ENCODE measurements at regions not wholly inside any gene's neighbourhood (a gene's known extent, or its start where the extent isn't known, plus 50 kb on each side); places are given as distances from the start of the nearest gene placed in this dataset.

- TF ChIP-seq CTCF (conservative IDR thresholded peaks at IDR 0.05; ENCODE audit: low read depth), result no peak
- no peak overlapping the region for H3K27ac ChIP-seq
- ChIA-PET CTCF (no interaction called here), POLR2A (ENCODE audit: low non-redundant PET) (no interaction called here)
- DNase-seq (ENCODE audit: low spot score), result no peak
Observed at GRCh38 chr14:101055776-101056374, 152.4 kb upstream of the RTL1 start.

- H3K27ac ChIP-seq, result no peak overlapping the region
- CTCF ChIA-PET, result no interaction called here
- POLR2A ChIA-PET (ENCODE audit: low non-redundant PET), result no interaction called here
- TF ChIP-seq CTCF (conservative IDR thresholded peaks at IDR 0.05; ENCODE audit: low read depth), result no peak
- no peak for DNase-seq (ENCODE audit: low spot score)
Observed at GRCh38 chr14:101056446-101056845, 152.9 kb upstream of the RTL1 start.

- DNase-seq (ENCODE audit: low spot score), result no peak
- no peak for TF ChIP-seq CTCF (conservative IDR thresholded peaks at IDR 0.05; ENCODE audit: low read depth)
- ChIA-PET CTCF (no interaction called here), POLR2A (ENCODE audit: low non-redundant PET) (no interaction called here)
- H3K27ac ChIP-seq, result no peak overlapping the region
Observed at GRCh38 chr14:101057394-101057793, 153.9 kb upstream of the RTL1 start.

GRCh38 chr14:101058571-101058970 lies 155.0 kb upstream of the RTL1 start:
- no peak overlapping the region for H3K27ac ChIP-seq
- no peak for TF ChIP-seq CTCF (conservative IDR thresholded peaks at IDR 0.05; ENCODE audit: low read depth)
- ChIA-PET POLR2A (ENCODE audit: low non-redundant PET) (no interaction called here), CTCF (no interaction called here)
- no peak for DNase-seq (ENCODE audit: low spot score)

GRCh38 chr14:101060171-101060601 lies 156.7 kb upstream of the RTL1 start:
- CTCF ChIA-PET, result no interaction called here
- POLR2A ChIA-PET (ENCODE audit: low non-redundant PET), result no interaction called here
- H3K27ac ChIP-seq, result no peak overlapping the region
- TF ChIP-seq CTCF (conservative IDR thresholded peaks at IDR 0.05; ENCODE audit: low read depth), result no peak
- DNase-seq (ENCODE audit: low spot score), result no peak

- no peak overlapping the region for H3K27ac ChIP-seq
- POLR2A ChIA-PET (ENCODE audit: low non-redundant PET), result no interaction called here
- DNase-seq (ENCODE audit: low spot score), result no peak
- CTCF ChIA-PET, result no interaction called here
- TF ChIP-seq CTCF (conservative IDR thresholded peaks at IDR 0.05; ENCODE audit: low read depth), result no peak
Observed at GRCh38 chr14:101061411-101062064, 158.0 kb upstream of the RTL1 start.

All from RWPE1 (cell line).